Effector memory CD8-positive, alpha-beta T cell (primary cell): ENCODE measurements at regions not wholly inside any gene's neighbourhood (a gene's known extent, or its start where the extent isn't known, plus 50 kb on each side); places are given as distances from the start of the nearest gene placed in this dataset.

Source experiments
- ATAC-seq: fragments of 150-1000 bp; cut with Tn5 transposase; replicated peaks from 2 replicates; pipeline ENCODE4 v1.10.0; 2021; ENCODE audit warnings: mild to moderate bottlenecking, moderate library complexity
- DNase-seq, 3 experiments: peaks; one replicate each; pipeline ENCODE4 v3.0.0; 2021
- H3K27ac Mint-ChIP-seq, 2 donors: one replicate each; pipeline ENCODE4 v1.8.0; 2022; ENCODE audit warnings: mild to moderate bottlenecking in 2 of 2, mixed read lengths in 2 of 2, moderate library complexity in 2 of 2
- H3K27me3 Mint-ChIP-seq, 2 donors: one replicate each; pipeline ENCODE4 v1.8.0; 2022; ENCODE audit warnings: mixed read lengths in 2 of 2
- H3K36me3 Mint-ChIP-seq: one replicate; pipeline ENCODE4 v1.8.0; 2022; ENCODE audit warnings: mild to moderate bottlenecking, moderate library complexity, mixed read lengths; ENCODE audit not compliant: insufficient read depth
- H3K4me1 Mint-ChIP-seq, 2 donors: one replicate each; pipeline ENCODE4 v1.8.0; 2022; ENCODE audit warnings: low read depth in 2 of 2, mixed read lengths in 2 of 2
- H3K4me3 Mint-ChIP-seq, 2 donors: one replicate each; pipeline ENCODE4 v1.8.0; 2022; ENCODE audit warnings: mild to moderate bottlenecking in 2 of 2, mixed read lengths in 2 of 2, moderate library complexity in 2 of 2
- H3K9me3 Mint-ChIP-seq, 2 donors: one replicate each; pipeline ENCODE4 v1.8.0; 2022; ENCODE audit warnings: mixed read lengths in 2 of 2

DNA sequence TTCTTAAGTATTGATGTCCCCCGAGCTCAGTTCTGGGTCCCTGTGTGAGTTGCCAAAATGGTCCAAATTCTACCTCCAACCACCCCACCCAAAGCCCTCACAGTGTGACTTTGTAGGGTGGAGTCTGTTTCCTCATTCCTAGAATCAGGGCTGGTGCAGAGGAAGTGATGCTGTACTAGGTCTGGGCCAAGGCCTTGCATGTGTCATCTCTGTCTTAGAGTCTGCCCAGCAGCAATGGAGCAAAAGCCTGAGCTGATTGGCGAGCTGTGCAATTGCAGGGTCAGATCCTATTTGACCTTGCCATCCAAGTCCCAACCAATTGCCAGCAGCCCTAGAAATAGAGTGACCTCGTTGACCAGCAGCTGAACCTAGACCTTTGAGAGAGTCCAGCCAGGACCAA lies 97.0 kb upstream of the ANKRD10 start:
- ATAC-seq: no peak
- DNase-seq: no peak
- Mint-ChIP-seq H3K27ac (no peak overlapping the region), H3K27me3 (peaks cover 30 to 33% of the 10 kb centered on the region in 2 donors), H3K9me3 (no peaks in the 10 kb centered on the region), H3K36me3 (no peaks in the 10 kb centered on the region), H3K4me1 (peaks cover 0 to 3% of the 10 kb centered on the region in 2 donors), H3K4me3 (no peak overlapping the region)

DNA sequence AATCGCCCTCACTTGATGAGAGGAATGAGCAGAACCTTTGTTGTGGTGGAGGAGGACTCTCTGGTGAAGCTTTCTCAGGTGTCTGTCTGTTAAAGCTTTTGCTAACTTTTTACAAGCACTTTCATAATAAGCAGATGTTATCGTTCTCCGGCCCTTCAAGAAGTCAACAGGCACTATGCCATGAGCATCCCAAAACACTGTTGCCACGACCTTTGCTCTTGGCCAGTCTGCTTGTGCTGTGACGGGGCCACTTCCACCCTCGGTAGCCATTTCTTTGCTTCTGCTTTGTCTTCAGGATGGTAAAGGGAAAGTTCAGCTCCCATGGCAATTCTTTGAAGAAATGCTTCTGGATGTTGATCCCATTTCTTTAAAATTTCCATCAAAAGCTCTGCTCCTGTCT lies 93.5 kb upstream of the ANKRD10 start:
- Mint-ChIP-seq H3K4me3 (no peak overlapping the region), H3K27me3 (peaks cover 40 to 42% of the 10 kb centered on the region in 2 donors), H3K27ac (no peak overlapping the region), H3K36me3 (no peaks in the 10 kb centered on the region), H3K9me3 (no peaks in the 10 kb centered on the region), H3K4me1 (peaks cover 0 to 3% of the 10 kb centered on the region in 2 donors)
- DNase-seq (no peak), ATAC-seq (no peak)

DNA sequence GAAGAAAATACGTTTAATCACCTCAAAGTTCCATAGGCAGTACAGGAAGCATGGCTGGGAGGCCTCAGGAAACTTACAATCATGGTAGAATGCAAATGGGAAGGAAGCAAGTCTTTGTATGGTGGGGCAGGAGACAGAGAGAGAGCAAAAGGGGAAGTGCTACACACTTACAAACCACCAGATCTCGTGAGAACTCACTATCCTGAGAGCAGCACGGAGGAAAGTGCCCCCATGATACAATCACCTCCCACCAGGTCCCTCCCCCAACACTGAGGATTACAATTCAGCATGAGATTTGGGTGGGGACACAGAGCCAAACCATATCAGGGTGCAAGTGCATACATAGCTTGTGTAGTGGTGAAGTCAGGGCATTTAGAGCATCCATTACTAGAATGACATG lies 92.3 kb upstream of the ANKRD10 start:
- no peak for ATAC-seq

DNA sequence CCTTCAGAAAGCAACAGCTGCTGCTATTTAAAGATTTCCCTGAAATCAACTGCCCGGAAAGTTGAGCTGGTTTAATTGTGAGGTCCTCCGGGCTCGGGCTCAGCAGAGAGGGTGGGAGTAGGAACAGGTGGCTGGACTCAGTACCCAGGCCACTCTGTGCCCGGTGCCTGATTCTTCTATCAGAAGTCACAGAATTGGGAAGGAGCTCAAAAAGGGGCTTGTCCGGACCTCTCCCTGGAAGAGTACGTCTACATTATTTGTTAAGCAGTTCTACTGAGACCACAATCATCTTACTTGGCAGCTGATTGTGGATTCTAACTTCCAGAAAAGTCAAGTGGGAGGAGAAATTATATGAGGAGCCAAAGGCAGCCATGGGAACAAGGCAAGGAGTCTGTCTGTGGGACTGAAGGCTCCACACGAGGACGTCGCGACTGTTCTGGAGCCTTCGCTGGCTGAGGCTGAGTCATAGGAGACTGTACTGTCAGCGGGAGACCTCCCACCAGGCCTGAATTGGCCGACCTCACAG lies 91.7 kb upstream of the ANKRD10 start:
- H3K9me3 Mint-ChIP-seq: no peaks in the 10 kb centered on the region
- H3K36me3 Mint-ChIP-seq: no peaks in the 10 kb centered on the region
- H3K4me3 Mint-ChIP-seq: no peak overlapping the region
- H3K27me3 Mint-ChIP-seq: peaks cover 26 to 34% of the 10 kb centered on the region in 2 donors
- H3K27ac Mint-ChIP-seq: no peak overlapping the region
- H3K4me1 Mint-ChIP-seq: no peaks in the 10 kb centered on the region
- ATAC-seq: no peak
- no peak for DNase-seq

More for the DNA sequence above, 92.3 kb upstream of the ANKRD10 start:
- no peaks in the 10 kb centered on the region for H3K9me3 Mint-ChIP-seq
- H3K27me3 Mint-ChIP-seq: peaks cover 32 to 40% of the 10 kb centered on the region in 2 donors
- no peak for DNase-seq
- H3K4me3 Mint-ChIP-seq: no peak overlapping the region
- H3K36me3 Mint-ChIP-seq: no peaks in the 10 kb centered on the region
- no peak overlapping the region for H3K27ac Mint-ChIP-seq
- peaks cover 0 to 3% of the 10 kb centered on the region in 2 donors for H3K4me1 Mint-ChIP-seq

DNA sequence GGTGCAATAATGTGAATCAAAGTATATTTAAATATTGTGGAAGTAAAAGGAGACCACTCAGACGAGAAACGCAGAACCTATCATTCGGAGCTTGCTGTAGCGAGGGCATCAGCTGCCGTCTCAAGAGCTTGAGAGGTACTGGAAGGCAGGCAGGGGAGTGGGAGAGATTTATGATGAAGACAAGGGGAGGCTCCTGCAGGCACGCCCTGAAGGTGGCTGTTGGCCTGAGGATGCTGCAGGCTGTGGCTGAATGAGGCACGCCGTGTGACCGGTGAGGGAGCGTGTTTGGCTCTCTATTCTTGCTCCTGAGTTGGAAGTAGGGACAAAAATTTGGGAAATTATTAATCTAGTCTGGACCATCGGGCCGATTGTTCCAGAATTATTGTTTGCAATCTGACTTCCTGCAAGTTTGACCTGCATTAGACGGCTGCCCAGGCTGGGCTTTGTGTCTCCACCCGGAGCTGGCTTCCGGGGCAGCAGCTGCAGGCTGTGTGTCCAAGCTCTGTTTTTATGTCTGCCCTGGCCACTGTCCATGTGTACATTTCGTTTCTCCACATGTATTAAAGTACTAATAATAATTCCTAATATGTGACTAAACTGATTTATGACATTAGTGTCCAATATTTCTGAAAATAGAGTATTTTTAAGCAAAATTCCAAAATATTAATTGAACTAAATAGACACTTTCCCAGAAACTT lies 91.1 kb upstream of the ANKRD10 start:
- H3K9me3 Mint-ChIP-seq: no peaks in the 10 kb centered on the region
- no peak for DNase-seq
- H3K27ac Mint-ChIP-seq: no peak overlapping the region

DNA sequence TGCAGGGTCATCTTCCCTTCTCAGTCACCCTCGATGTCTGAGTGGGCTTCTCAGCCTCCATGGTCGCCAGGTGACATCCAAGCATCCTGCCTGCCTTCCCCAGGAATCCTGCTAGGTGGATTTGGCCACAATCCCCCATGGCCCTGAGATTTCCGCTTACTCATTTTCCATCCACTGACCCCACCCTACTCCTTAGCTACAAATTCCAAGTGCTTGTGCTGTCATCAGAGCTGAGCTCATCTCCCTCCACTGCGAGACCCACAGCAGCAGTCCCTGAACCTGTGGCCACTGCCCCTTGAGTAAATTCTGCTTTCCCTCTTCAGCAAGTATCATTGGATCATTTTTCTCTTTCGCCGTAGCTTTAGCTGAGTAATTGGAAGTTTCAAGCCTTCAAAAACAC lies 90.5 kb upstream of the ANKRD10 start:
- no peaks in the 10 kb centered on the region for H3K9me3 Mint-ChIP-seq
- no peak overlapping the region for H3K4me3 Mint-ChIP-seq
- peaks cover 27 to 31% of the 10 kb centered on the region in 2 donors for H3K27me3 Mint-ChIP-seq
- no peak overlapping the region for H3K27ac Mint-ChIP-seq
- ATAC-seq: no peak
- no peaks in the 10 kb centered on the region for H3K36me3 Mint-ChIP-seq
- H3K4me1 Mint-ChIP-seq: no peaks in the 10 kb centered on the region
- no peak for DNase-seq

More for the DNA sequence above, 91.1 kb upstream of the ANKRD10 start:
- Mint-ChIP-seq H3K4me3 (no peak overlapping the region), H3K27me3 (peaks cover 26 to 31% of the 10 kb centered on the region in 2 donors), H3K4me1 (no peaks in the 10 kb centered on the region), H3K36me3 (no peaks in the 10 kb centered on the region)
- ATAC-seq: no peak

DNA sequence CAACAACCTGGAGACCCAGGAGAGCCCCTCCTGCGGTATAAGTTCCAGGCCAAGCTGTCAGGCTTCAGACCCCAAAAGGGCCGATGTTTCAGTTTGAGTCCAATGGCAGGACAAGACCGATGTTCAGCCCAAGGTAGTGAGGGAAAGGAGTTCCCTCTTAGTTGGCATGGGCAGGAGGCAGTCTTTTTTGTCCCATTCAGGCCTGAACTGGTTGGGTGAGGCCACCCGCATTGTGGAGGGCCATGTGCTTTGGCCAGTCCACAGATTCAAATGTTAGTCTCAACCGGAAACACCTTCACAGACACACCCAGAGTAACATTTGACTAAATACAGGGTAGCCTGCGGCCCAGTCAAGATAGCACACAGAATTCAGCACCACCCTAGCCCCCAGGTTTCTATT lies 89.6 kb upstream of the ANKRD10 start:
- no peak overlapping the region for H3K27ac Mint-ChIP-seq
- H3K9me3 Mint-ChIP-seq: no peaks in the 10 kb centered on the region
- no peak for DNase-seq
- no peaks in the 10 kb centered on the region for H3K36me3 Mint-ChIP-seq
- no peak for ATAC-seq
- H3K27me3 Mint-ChIP-seq: peaks cover 27 to 34% of the 10 kb centered on the region in 2 donors
- no peaks in the 10 kb centered on the region for H3K4me1 Mint-ChIP-seq
- no peak overlapping the region for H3K4me3 Mint-ChIP-seq

DNA sequence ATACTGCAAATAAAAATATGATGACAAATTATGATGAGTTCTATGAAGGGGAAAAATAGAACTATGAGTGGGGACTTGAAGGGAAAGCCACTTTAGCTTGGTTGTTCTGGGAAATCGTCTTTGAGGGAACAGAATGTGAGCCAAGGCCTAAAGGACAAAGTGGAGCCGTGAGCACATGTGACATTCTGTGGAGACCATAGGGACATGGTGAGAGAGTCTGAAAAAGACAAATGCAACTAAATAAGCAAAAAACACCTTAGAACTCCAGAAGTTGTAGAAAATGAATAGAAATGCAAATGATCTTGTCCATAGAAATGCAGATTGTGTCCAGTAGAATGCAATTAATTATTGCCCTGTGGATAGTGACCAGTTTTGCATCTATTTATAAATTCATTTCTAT lies 86.8 kb upstream of the ANKRD10 start:
- DNase-seq (no peak), ATAC-seq (no peak)
- Mint-ChIP-seq H3K9me3 (no peaks in the 10 kb centered on the region), H3K4me3 (no peak overlapping the region), H3K27ac (no peak overlapping the region), H3K36me3 (no peaks in the 10 kb centered on the region), H3K4me1 (no peaks in the 10 kb centered on the region), H3K27me3 (peaks cover 28 to 35% of the 10 kb centered on the region in 2 donors)

DNA sequence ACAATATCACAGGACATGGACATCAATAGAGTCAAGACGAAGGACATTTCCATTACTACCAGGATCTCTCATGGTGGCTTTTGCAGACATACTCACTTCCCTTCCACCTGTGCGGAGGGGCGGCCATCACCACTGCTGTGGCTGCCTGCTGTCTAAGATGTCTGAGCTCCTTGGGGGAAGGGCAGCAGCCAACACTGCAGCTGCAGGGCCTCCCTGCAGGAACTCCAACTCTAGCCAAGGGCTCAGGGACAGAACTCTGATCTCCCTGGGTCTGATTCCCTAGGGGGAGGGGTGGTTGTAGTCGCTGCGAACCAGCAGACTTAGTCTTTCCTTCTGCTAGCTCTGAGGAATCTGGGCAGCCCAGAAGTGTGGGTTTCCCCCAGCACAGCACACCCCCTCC lies 78.9 kb upstream of the ANKRD10 start:
- H3K4me1 Mint-ChIP-seq: no peaks in the 10 kb centered on the region
- H3K4me3 Mint-ChIP-seq: no peak overlapping the region
- H3K36me3 Mint-ChIP-seq: no peaks in the 10 kb centered on the region

DNA sequence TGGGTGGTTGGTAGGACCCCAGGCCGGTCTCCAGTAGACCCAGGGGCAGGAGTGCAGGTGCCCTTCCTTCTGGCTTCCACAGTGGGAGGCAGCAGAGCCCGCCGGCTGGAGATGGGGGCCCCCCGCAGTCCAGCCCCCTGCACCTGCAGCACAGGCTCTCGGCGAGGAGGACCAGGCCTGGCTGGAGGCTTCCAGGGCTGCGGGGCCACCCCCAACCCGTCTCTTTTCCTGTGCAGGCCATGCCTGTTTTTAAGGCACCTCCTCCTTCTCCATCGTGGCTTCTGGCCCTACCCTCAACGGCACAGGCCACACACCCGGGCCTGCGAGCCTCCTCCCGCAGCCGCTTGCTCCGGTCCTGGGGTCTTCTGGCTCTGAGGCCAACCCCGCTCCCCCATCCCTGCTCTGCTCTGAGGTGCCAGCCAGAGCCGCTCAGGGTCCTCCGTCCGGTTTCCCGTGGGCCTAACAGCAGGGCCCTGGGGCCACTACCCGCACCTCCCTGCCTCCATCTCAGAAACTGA lies 77.2 kb upstream of the ANKRD10 start:
- H3K9me3 Mint-ChIP-seq: no peaks in the 10 kb centered on the region
- DNase-seq (no peak), ATAC-seq (no peak)
- no peaks in the 10 kb centered on the region for H3K4me1 Mint-ChIP-seq
- no peak overlapping the region for H3K27ac Mint-ChIP-seq
- peaks cover 52 to 60% of the 10 kb centered on the region in 2 donors for H3K27me3 Mint-ChIP-seq
- no peak overlapping the region for H3K4me3 Mint-ChIP-seq
- no peaks in the 10 kb centered on the region for H3K36me3 Mint-ChIP-seq

More for the DNA sequence above, 78.9 kb upstream of the ANKRD10 start:
- ATAC-seq: no peak
- H3K9me3 Mint-ChIP-seq: no peaks in the 10 kb centered on the region
- H3K27ac Mint-ChIP-seq: no peak overlapping the region
- H3K27me3 Mint-ChIP-seq: peaks cover 44 to 49% of the 10 kb centered on the region in 2 donors
- no peak for DNase-seq

DNA sequence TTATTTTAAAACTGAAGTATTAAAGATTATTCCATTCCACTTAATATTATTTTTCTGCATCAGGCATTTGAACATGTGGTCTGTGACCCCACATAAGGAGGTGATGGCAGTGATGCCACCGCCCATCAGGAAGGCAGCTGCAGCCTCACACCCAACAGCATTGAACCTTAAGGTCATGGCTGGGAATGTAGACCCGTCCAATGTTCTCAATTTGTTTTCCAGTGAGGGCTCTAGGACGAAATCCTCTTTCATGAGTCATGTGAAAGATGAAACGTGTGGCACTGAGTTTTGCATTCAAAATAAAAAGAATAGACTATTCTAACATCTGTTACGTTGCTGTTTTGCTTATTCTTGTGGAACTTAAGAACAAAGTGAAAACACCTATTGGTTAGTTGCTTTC lies 74.5 kb upstream of the ANKRD10 start:
- H3K4me1 Mint-ChIP-seq: no peaks in the 10 kb centered on the region
- peaks cover 45 to 56% of the 10 kb centered on the region in 2 donors for H3K27me3 Mint-ChIP-seq

DNA sequence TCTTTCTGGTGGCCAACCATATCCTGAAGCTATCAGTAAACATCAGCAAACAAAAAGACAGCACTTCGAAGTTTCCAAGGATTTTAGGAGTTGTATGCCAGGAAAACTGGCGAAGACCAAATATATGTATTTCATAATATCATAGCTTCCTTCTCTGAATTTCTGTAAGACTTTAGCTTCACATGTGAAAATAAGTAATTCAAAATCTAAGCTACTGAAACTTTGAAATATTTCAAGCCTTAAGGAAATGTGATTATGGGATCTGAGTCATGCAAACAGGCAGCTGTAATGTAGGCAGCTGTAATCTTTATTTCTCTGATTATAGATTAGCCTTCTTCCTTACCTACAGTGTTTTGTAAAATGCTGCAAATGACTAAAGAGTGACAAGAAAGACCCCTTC lies 70.7 kb upstream of the ANKRD10 start:
- H3K9me3 Mint-ChIP-seq: no peaks in the 10 kb centered on the region
- no peak for DNase-seq
- H3K27me3 Mint-ChIP-seq: peaks cover 52 to 61% of the 10 kb centered on the region in 2 donors

More for the DNA sequence above, 74.5 kb upstream of the ANKRD10 start:
- Mint-ChIP-seq H3K4me3 (no peak overlapping the region), H3K36me3 (no peaks in the 10 kb centered on the region), H3K27ac (no peak overlapping the region), H3K9me3 (no peaks in the 10 kb centered on the region)
- DNase-seq (no peak), ATAC-seq (no peak)

DNA sequence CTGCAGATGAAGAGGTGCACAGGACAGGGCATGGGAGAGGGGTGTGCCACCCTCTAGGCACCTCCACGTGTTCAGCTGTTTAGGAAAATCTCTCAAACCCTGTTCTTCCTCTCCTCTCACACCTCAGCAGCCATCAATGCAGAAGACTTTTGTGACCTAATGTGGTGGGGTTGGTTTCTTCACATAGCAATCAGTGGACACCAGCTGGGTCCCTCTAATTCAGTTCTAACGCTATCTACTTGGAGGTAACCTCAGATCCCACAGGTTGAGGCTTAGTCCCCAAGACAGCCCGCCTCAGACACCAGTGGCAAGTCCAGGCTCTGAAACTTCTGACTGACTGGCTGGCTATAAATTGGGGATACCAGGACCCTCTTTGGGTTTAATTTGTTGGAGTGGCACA lies 69.9 kb upstream of the ANKRD10 start:
- no peak overlapping the region for H3K27ac Mint-ChIP-seq
- no peak overlapping the region for H3K4me3 Mint-ChIP-seq
- no peak for ATAC-seq
- no peaks in the 10 kb centered on the region for H3K4me1 Mint-ChIP-seq
- DNase-seq: no peak
- no peaks in the 10 kb centered on the region for H3K36me3 Mint-ChIP-seq
- H3K9me3 Mint-ChIP-seq: no peaks in the 10 kb centered on the region
- peaks cover 52 to 62% of the 10 kb centered on the region in 2 donors for H3K27me3 Mint-ChIP-seq

More for the DNA sequence above, 70.7 kb upstream of the ANKRD10 start:
- Mint-ChIP-seq H3K4me3 (no peak overlapping the region), H3K27ac (no peak overlapping the region), H3K36me3 (no peaks in the 10 kb centered on the region), H3K4me1 (no peaks in the 10 kb centered on the region)
- ATAC-seq: no peak

DNA sequence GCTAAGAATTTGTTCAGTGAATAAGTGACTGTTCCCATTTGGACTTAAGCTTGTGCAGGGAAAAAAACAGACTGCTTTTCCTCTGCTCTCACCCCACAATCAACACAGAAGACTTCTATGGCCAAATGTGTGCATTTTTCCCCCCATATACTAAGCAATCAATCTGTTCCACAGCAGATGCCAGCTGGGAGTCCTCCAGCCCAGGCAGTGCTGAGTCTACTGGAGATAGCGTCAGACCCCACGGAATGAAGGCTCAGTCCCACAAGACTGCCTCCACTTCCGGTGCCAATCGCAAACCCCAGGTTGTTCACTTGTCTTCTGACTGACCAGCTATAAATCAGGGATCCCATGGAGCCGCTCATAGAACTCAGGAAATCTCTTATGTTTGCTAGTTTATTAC lies 69.5 kb upstream of the ANKRD10 start:
- ATAC-seq (no peak), DNase-seq (no peak)
- Mint-ChIP-seq H3K4me3 (no peak overlapping the region), H3K4me1 (no peaks in the 10 kb centered on the region), H3K36me3 (no peaks in the 10 kb centered on the region), H3K9me3 (no peaks in the 10 kb centered on the region), H3K27me3 (peaks cover 53 to 62% of the 10 kb centered on the region in 2 donors), H3K27ac (no peak overlapping the region)
